8988T (cell line): ENCODE measurements at regions not wholly inside any gene's neighbourhood (a gene's known extent, or its start where the extent isn't known, plus 50 kb on each side); places are given as distances from the start of the nearest gene placed in this dataset.

Source experiments
- DNase-seq: peaks from one replicate; pipeline ENCODE4 v3.0.0; 2011

- DNase-seq: no peak
Measured at GRCh38 chr10:4332764-4333458, 493.1 kb upstream of the AKR1E2 start.

- DNase-seq: no peak
Measured at GRCh38 chr10:4331150-4331549, 494.9 kb upstream of the AKR1E2 start.

GRCh38 chr10:4330636-4331035 is 495.4 kb upstream of the AKR1E2 start:
- DNase-seq: no peak

GRCh38 chr10:4329225-4329624 is 496.8 kb upstream of the AKR1E2 start:
- no peak for DNase-seq

- no peak for DNase-seq
Measured at GRCh38 chr10:4326647-4327046, 499.4 kb upstream of the AKR1E2 start.

GRCh38 chr10:4319870-4320367 is 506.1 kb upstream of the AKR1E2 start:
- no peak for DNase-seq

- DNase-seq: no peak
Measured at GRCh38 chr10:4316161-4316810, 509.7 kb upstream of the AKR1E2 start.

- no peak for DNase-seq
Measured at GRCh38 chr10:4315551-4315950, 510.5 kb upstream of the AKR1E2 start.

- no peak for DNase-seq
Measured at GRCh38 chr10:4313051-4313450, 513.0 kb upstream of the AKR1E2 start.

GRCh38 chr10:4312051-4312835 is 513.8 kb upstream of the AKR1E2 start:
- DNase-seq: no peak

GRCh38 chr10:4310172-4310571 is 515.8 kb upstream of the AKR1E2 start:
- no peak for DNase-seq

GRCh38 chr10:4307910-4308309 is 518.1 kb upstream of the AKR1E2 start:
- no peak for DNase-seq

GRCh38 chr10:4306871-4307270 is 519.1 kb upstream of the AKR1E2 start:
- no peak for DNase-seq

GRCh38 chr10:4303045-4303444 is 518.0 kb upstream of the KLF6 start:
- DNase-seq: no peak

GRCh38 chr10:4301291-4302045 is 516.5 kb upstream of the KLF6 start:
- no peak for DNase-seq

- DNase-seq: no peak
Measured at GRCh38 chr10:4296161-4296560, 511.2 kb upstream of the KLF6 start.

GRCh38 chr10:4294996-4295792 is 510.2 kb upstream of the KLF6 start:
- DNase-seq: no peak

- DNase-seq: no peak
Measured at GRCh38 chr10:4294271-4294670, 509.3 kb upstream of the KLF6 start.

GRCh38 chr10:4291990-4292389 is 507.0 kb upstream of the KLF6 start:
- no peak for DNase-seq

- no peak for DNase-seq
Measured at GRCh38 chr10:4285121-4285520, 500.1 kb upstream of the KLF6 start.

GRCh38 chr10:4283846-4284610 is 499.0 kb upstream of the KLF6 start:
- DNase-seq: no peak
